PC-9 (cell line): ENCODE measurements at regions not wholly inside any gene's neighbourhood (a gene's known extent, or its start where the extent isn't known, plus 50 kb on each side); places are given as distances from the start of the nearest gene placed in this dataset.

Experiments
- CTCF ChIP-seq: fragments of 200-600 bp; sonication (generic); conservative IDR thresholded peaks from 2 replicates; pipeline ENCODE4 v1.6.1; 2017; ENCODE audit warnings: mixed run types, antibody characterized with exemption, mild to moderate bottlenecking, moderate library complexity
- EZH2 ChIP-seq: fragments of 200-600 bp; sonication (generic); IDR thresholded peaks from 2 replicates; pipeline ENCODE4 v1.8.0; 2017; ENCODE audit warnings: antibody characterized with exemption, low read depth

- TF ChIP-seq EZH2 (no peak), CTCF (no peak)
Observed at GRCh38 chr20:1818247-1818840, 76.9 kb upstream of the SIRPA start.
